HepG2 (cell line): ENCODE measurements at regions not wholly inside any gene's neighbourhood (a gene's known extent, or its start where the extent isn't known, plus 50 kb on each side); places are given as distances from the start of the nearest gene placed in this dataset.

Experiments
- ATAC-seq: fragments of 200-7000 bp; cut with Tn5 transposase; 3 replicates; pipeline ENCODE4 v1.9.1; 2020; ENCODE audit warnings: mild to moderate bottlenecking, moderate library complexity
- BruUV-seq: library from RNA; stranded (reverse); fragments of 400-500 nt; replicated peaks from 2 replicates; lab custom pipeline; 2021; lab: Mats Ljungman, UMichigan
- CTCF ChIA-PET: fragments of 300-600 bp; formaldehyde crosslinking; extraction: SDS; loops from one replicate; lab custom pipeline; 2021; ENCODE audit warnings: low total read pairs, inconsistent platforms, low intra/inter-chr PET ratio; lab: Yijun Ruan, JAX
- POLR2A ChIA-PET: fragments of 350-600 bp; sonication (Branson Sonifier 250); formaldehyde crosslinking; loops from one replicate; lab custom pipeline; 2020; ENCODE audit warnings: antibody characterized with exemption, inconsistent platforms; lab: Yijun Ruan, JAX
- DNase-seq: peaks from one replicate; pipeline ENCODE4 v3.0.0-alpha.2; 2015; ENCODE audit warnings: low spot score
- FAIRE-seq: peaks from 3 replicates; lab custom pipeline; 2011; peaks lifted over from hg19 to GRCh38; lab: Jason Lieb, UNC
- H2AFZ ChIP-seq: one replicate; pipeline ENCODE4 v1.6.1; 2011; ENCODE audit warnings: low read length, inconsistent platforms
- H3K27ac ChIP-seq: fragments of 300-600 bp; 3 replicates; pipeline ENCODE4 v1.8.0; 2011; ENCODE audit warnings: mixed run types, mild to moderate bottlenecking, mixed read lengths, low read length, inconsistent platforms; ENCODE audit not compliant: insufficient read depth; ENCODE audit errors: extremely low read length
- H3K27me3 ChIP-seq, 2 experiments: fragments of 200-600 bp in 1 of 2; 2 replicates in 1 of 2; 3 replicates in 1 of 2; pipeline versions ENCODE4 v1.6.0 to v1.8.0; 2011; ENCODE audit warnings: low read length in 2 of 2, mild to moderate bottlenecking in 2 of 2, moderate library complexity in 2 of 2, inconsistent platforms in 1 of 2; ENCODE audit not compliant: insufficient read depth in 2 of 2, control insufficient read depth in 1 of 2
- H3K36me3 ChIP-seq, 2 experiments: fragments of 200-600 bp in 1 of 2; replicated peaks in 1 of 2; 2 replicates in 1 of 2; 3 replicates in 1 of 2; pipeline versions ENCODE4 v1.5.1 to v1.8.0; 2011; ENCODE audit warnings: low read length in 2 of 2, inconsistent platforms in 1 of 2; ENCODE audit not compliant: insufficient read depth in 2 of 2, control insufficient read depth in 1 of 2
- H3K4me1 ChIP-seq: 2 replicates; pipeline ENCODE4 v1.5.1; 2012; ENCODE audit warnings: low read length, inconsistent platforms; ENCODE audit not compliant: insufficient read depth
- H3K4me2 ChIP-seq: 2 replicates; pipeline ENCODE4 v1.6.0; 2011; ENCODE audit warnings: low read depth, low read length, inconsistent platforms
- H3K4me3 ChIP-seq, 3 experiments: fragments of 200-600 bp in 1 of 3; sonication (generic), shearing (Covaris generic) in 1 of 3; replicated peaks in 1 of 3; 2 replicates each; pipeline ENCODE4 v1.5.1; 2011 to 2016; ENCODE audit warnings: low read length in 3 of 3, inconsistent platforms in 2 of 3, low read depth in 2 of 3, mild to moderate bottlenecking in 2 of 3, control low read depth in 1 of 3, mixed read lengths in 1 of 3; ENCODE audit not compliant: insufficient read depth in 1 of 3
- H3K79me2 ChIP-seq: one replicate; pipeline ENCODE4 v1.6.1; 2011; ENCODE audit warnings: low read length, inconsistent platforms; ENCODE audit not compliant: insufficient read depth
- H3K9ac ChIP-seq: 2 replicates; pipeline ENCODE4 v1.6.0; 2011; ENCODE audit warnings: mild to moderate bottlenecking, low read depth, low read length, inconsistent platforms; ENCODE audit not compliant: insufficient read depth
- H3K9me3 ChIP-seq: 2 replicates; pipeline ENCODE4 v1.5.1; 2012; ENCODE audit warnings: mild to moderate bottlenecking, low read length
- H4K20me1 ChIP-seq: 2 replicates; pipeline ENCODE4 v1.6.0; 2011; ENCODE audit warnings: inconsistent platforms, mild to moderate bottlenecking, low read length, moderate library complexity; ENCODE audit not compliant: insufficient read depth
- ADNP ChIP-seq: sonication (generic); formaldehyde crosslinking; IDR thresholded peaks from 2 replicates; pipeline ENCODE4 v1.4.0; 2020; ENCODE audit warnings: missing genetic modification reagents
- E2F1 ChIP-seq: sonication (generic); formaldehyde crosslinking; IDR thresholded peaks from 2 replicates; pipeline ENCODE4 v1.5.0; 2020; ENCODE audit warnings: missing genetic modification reagents
- HMG20A ChIP-seq: IDR thresholded peaks from 2 replicates; pipeline ENCODE4 v1.6.1; 2016; ENCODE audit warnings: borderline replicate concordance
- MXD3 ChIP-seq: IDR thresholded peaks from 2 replicates; pipeline ENCODE4 v1.6.1; 2016; ENCODE audit warnings: mild to moderate bottlenecking, missing biosample characterization, missing genetic modification reagents
- PAWR ChIP-seq: sonication (generic); formaldehyde crosslinking; IDR thresholded peaks from 2 replicates; pipeline ENCODE4 v1.4.0; 2020; ENCODE audit warnings: missing genetic modification reagents, mild to moderate bottlenecking, borderline replicate concordance
- PRDM4 ChIP-seq: sonication (generic); formaldehyde crosslinking; IDR thresholded peaks from 2 replicates; pipeline ENCODE4 v1.9.0; 2021; ENCODE audit warnings: missing genetic modification reagents, borderline replicate concordance
- RARG ChIP-seq: sonication (generic); formaldehyde crosslinking; IDR thresholded peaks from 2 replicates; pipeline ENCODE4 v1.4.0; 2020; ENCODE audit warnings: low read depth, mild to moderate bottlenecking, missing genetic modification reagents
- SMAD9 ChIP-seq: sonication (generic); formaldehyde crosslinking; IDR thresholded peaks from 2 replicates; pipeline ENCODE4 v1.5.1; 2020; ENCODE audit warnings: mild to moderate bottlenecking, missing genetic modification reagents
- ZBTB49 ChIP-seq: sonication (generic); formaldehyde crosslinking; IDR thresholded peaks from 2 replicates; pipeline ENCODE4 v1.4.0; 2020; ENCODE audit warnings: missing genetic modification reagents, borderline replicate concordance
- ZFP36 ChIP-seq: fragments of 150-350 bp; IDR thresholded peaks from 2 replicates; pipeline ENCODE4 v1.6.1; 2018; ENCODE audit warnings: borderline replicate concordance, low read length, low read depth; ENCODE audit not compliant: partially characterized antibody
- ZFY ChIP-seq: sonication (generic); formaldehyde crosslinking; IDR thresholded peaks from 2 replicates; pipeline ENCODE4 v1.4.0; 2020; ENCODE audit warnings: missing genetic modification reagents
- ZGPAT ChIP-seq: IDR thresholded peaks from 2 replicates; pipeline ENCODE4 v1.6.1; 2016; ENCODE audit warnings: mild to moderate bottlenecking
- ZNF205 ChIP-seq: IDR thresholded peaks from 2 replicates; pipeline ENCODE4 v1.6.1; 2018; ENCODE audit warnings: missing biosample characterization, missing genetic modification reagents
- ZNF274 ChIP-seq: sonication (generic); formaldehyde crosslinking; IDR thresholded peaks from 2 replicates; pipeline ENCODE4 v1.5.1; 2020; ENCODE audit warnings: mild to moderate bottlenecking, missing genetic modification reagents
- ZNF3 ChIP-seq: IDR thresholded peaks from 2 replicates; pipeline ENCODE4 v1.7.0; 2017; ENCODE audit warnings: inconsistent platforms
- ZNF383 ChIP-seq: sonication (generic); formaldehyde crosslinking; IDR thresholded peaks from 2 replicates; pipeline ENCODE4 v1.4.0; 2020; ENCODE audit warnings: missing genetic modification reagents, mild to moderate bottlenecking, borderline replicate concordance
- WGBS: methylation state at CpG from one replicate; pipeline ENCODE4 v1.1.6; 2017; ENCODE audit warnings: low lambda C conversion rate; 5-methylcytosine and 5-hydroxymethylcytosine counted together
- in situ Hi-C: cut with HindIII; loops from 2 replicates; pipeline ENCODE4 v1.10.0; 2017; ENCODE audit warnings: low pct_unique_long_range_greater_than_20kb; ENCODE audit not compliant: extremely low pct_ligation_motif_present
- intact Hi-C: fragments of 100-400 bp; cut with micrococcal nuclease; formaldehyde crosslinking; loops from one replicate; pipeline ENCODE4 v1.10.0; 2022; ENCODE audit not compliant: unreplicated experiment

GRCh38 chr4:130064471-130064870 is 968.5 kb downstream of the C4orf33 start (continued):
- no peak for TF ChIP-seq PRDM4 (CRISPR knock-in tag)
- TF ChIP-seq ZFY (CRISPR knock-in tag) = no peak
- no peak for TF ChIP-seq MXD3 (CRISPR knock-in tag)
- TF ChIP-seq, all 625 proteins: peak for 0

GRCh38 chr4:130067419-130067818 is 971.5 kb downstream of the C4orf33 start:
- DNase-seq (no peak), FAIRE-seq (no peak), ATAC-seq (no peak)
- Histone ChIP-seq H3K79me2 (no peaks in the 10 kb centered on the region), H3K36me3 (no peaks in the 10 kb centered on the region), H2AFZ (no peak overlapping the region), H3K27ac (no peak overlapping the region), H3K4me2 (no peak overlapping the region), H3K4me1 (peaks cover 8% of the 10 kb centered on the region), H3K9me3 (no peaks in the 10 kb centered on the region), H3K4me3 (no peak overlapping the region), H3K27me3 (no peaks in the 10 kb centered on the region), H3K9ac (no peak overlapping the region), H4K20me1 (no peaks in the 10 kb centered on the region)
- ChIA-PET CTCF (no interaction called here), POLR2A (no interaction called here)
- in situ Hi-C loops = no loop called here
- intact Hi-C loops = no loop called here
- 40% methylated on average over 1 of the region's 1 CpG for WGBS
- BruUV-seq = no TSS peak
- no peak for TF ChIP-seq ZBTB49 (CRISPR knock-in tag)
- TF ChIP-seq ZNF383 (CRISPR knock-in tag) = no peak
- no peak for TF ChIP-seq ZNF205
- TF ChIP-seq HMG20A = no peak
- no peak for TF ChIP-seq ZNF274 (CRISPR knock-in tag)
- TF ChIP-seq PAWR = no peak
- TF ChIP-seq E2F1 (CRISPR knock-in tag) = no peak
- TF ChIP-seq ADNP = no peak
- TF ChIP-seq ZNF3 = no peak
- TF ChIP-seq ZFP36 = no peak
- TF ChIP-seq SMAD9 (CRISPR knock-in tag) = no peak
- TF ChIP-seq ZGPAT (CRISPR knock-in tag) = no peak
- no peak for TF ChIP-seq RARG
